ENCODE measurements at regions not wholly inside any gene's neighbourhood (a gene's known extent, or its start where the extent isn't known, plus 50 kb on each side); places are given as distances from the start of the nearest gene placed in this dataset.

- TF ChIP-seq TAF1 (IDR thresholded peaks at IDR 0.05; ENCODE audit: borderline replicate concordance, insufficient read depth, low read length) (no peak), POLR2AphosphoS5 (IDR thresholded peaks at IDR 0.05; ENCODE audit: low read depth, low read length) (no peak), SIN3A (IDR thresholded peaks at IDR 0.05; ENCODE audit: borderline replicate concordance, insufficient read depth, low read length) (no peak), FOXP2 (optimal IDR thresholded peaks at IDR 0.05; ENCODE audit: borderline replicate concordance, extremely low read depth, extremely low read length, insufficient read depth) (no peak)
- TF ChIP-seq, protein P1, sequence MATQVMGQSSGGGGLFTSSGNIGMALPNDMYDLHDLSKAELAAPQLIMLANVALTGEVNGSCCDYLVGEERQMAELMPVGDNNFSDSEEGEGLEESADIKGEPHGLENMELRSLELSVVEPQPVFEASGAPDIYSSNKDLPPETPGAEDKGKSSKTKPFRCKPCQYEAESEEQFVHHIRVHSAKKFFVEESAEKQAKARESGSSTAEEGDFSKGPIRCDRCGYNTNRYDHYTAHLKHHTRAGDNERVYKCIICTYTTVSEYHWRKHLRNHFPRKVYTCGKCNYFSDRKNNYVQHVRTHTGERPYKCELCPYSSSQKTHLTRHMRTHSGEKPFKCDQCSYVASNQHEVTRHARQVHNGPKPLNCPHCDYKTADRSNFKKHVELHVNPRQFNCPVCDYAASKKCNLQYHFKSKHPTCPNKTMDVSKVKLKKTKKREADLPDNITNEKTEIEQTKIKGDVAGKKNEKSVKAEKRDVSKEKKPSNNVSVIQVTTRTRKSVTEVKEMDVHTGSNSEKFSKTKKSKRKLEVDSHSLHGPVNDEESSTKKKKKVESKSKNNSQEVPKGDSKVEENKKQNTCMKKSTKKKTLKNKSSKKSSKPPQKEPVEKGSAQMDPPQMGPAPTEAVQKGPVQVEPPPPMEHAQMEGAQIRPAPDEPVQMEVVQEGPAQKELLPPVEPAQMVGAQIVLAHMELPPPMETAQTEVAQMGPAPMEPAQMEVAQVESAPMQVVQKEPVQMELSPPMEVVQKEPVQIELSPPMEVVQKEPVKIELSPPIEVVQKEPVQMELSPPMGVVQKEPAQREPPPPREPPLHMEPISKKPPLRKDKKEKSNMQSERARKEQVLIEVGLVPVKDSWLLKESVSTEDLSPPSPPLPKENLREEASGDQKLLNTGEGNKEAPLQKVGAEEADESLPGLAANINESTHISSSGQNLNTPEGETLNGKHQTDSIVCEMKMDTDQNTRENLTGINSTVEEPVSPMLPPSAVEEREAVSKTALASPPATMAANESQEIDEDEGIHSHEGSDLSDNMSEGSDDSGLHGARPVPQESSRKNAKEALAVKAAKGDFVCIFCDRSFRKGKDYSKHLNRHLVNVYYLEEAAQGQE (IDR thresholded peaks at IDR 0.05; ENCODE audit: insufficient read depth in 1 of 2, low read depth in 2 of 2, low read length in 2 of 2) = no peak
These were observed 293.7 kb upstream of the HDAC4 start for GRCh38 chr2:239694487-239694886.

- TF ChIP-seq SIN3A (IDR thresholded peaks at IDR 0.05; ENCODE audit: borderline replicate concordance, insufficient read depth, low read length) (no peak), TAF1 (IDR thresholded peaks at IDR 0.05; ENCODE audit: borderline replicate concordance, insufficient read depth, low read length) (no peak), POLR2AphosphoS5 (IDR thresholded peaks at IDR 0.05; ENCODE audit: low read depth, low read length) (no peak), FOXP2 (optimal IDR thresholded peaks at IDR 0.05; ENCODE audit: borderline replicate concordance, extremely low read depth, extremely low read length, insufficient read depth) (no peak)
- TF ChIP-seq, protein P1 (IDR thresholded peaks at IDR 0.05; ENCODE audit: insufficient read depth in 1 of 2, low read depth in 2 of 2, low read length in 2 of 2) = no peak
These were observed 293.1 kb upstream of the HDAC4 start for GRCh38 chr2:239693761-239694415.

DNA sequence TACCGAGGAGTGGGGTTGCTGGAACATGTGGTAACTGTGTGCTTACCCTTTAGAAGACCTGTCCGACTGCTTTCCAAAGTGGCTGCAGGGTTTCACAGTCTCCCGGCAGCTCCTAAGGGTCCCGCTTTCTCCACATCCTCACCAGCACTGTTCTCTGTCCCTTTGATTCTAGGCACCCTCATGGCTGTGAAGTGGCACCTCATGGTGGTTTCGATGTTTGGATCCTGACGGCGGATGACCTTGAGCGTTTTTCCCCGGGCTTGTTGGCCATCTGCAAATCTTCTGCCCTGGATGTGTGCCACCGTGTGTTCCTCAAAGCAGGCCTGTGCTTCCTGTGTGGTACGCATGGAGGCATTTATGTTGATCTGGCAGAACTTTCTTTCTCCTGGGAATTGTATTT lies 292.5 kb upstream of the HDAC4 start:
- TF ChIP-seq TAF1 (IDR thresholded peaks at IDR 0.05; ENCODE audit: borderline replicate concordance, insufficient read depth, low read length) (no peak), POLR2AphosphoS5 (IDR thresholded peaks at IDR 0.05; ENCODE audit: low read depth, low read length) (no peak)
- TF ChIP-seq, protein P1 (IDR thresholded peaks at IDR 0.05; ENCODE audit: insufficient read depth in 1 of 2, low read depth in 2 of 2, low read length in 2 of 2) = no peak

DNA sequence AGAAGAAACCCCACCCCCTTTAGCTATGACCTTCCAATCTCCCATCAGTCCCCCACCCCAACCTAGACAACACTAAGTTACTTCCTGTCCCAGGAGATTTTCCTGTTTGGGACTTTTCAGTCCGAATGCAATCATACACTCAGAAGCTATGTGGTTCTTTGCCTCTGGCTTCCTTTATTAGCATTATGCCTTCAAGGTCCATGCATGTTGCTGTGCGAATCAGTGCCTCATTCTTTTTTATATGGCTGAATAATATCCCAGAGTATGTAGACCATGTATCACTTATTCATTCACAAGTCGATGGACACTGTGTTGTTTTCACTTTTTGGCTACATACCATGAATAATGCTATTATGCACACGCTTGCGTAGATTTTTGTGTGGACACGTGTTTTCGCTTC lies 292.1 kb upstream of the HDAC4 start:
- TF ChIP-seq, protein P1 (IDR thresholded peaks at IDR 0.05; ENCODE audit: insufficient read depth in 1 of 2, low read depth in 2 of 2, low read length in 2 of 2) = no peak
- TF ChIP-seq POLR2AphosphoS5 (IDR thresholded peaks at IDR 0.05; ENCODE audit: low read depth, low read length) = no peak
- no peak for TF ChIP-seq TAF1 (IDR thresholded peaks at IDR 0.05; ENCODE audit: borderline replicate concordance, insufficient read depth, low read length)
- TF ChIP-seq SIN3A (IDR thresholded peaks at IDR 0.05; ENCODE audit: borderline replicate concordance, insufficient read depth, low read length) = no peak
- no peak for TF ChIP-seq FOXP2 (optimal IDR thresholded peaks at IDR 0.05; ENCODE audit: borderline replicate concordance, extremely low read depth, extremely low read length, insufficient read depth)
